GM23338 (cell line): ENCODE measurements at regions not wholly inside any gene's neighbourhood (a gene's known extent, or its start where the extent isn't known, plus 50 kb on each side); places are given as distances from the start of the nearest gene placed in this dataset.
"Not testable (repeated sequence)": the region's sequence is repeated elsewhere in the genome, so short reads cannot be mapped to it uniquely, and the experiment has no call there.

Experiments used
- ATAC-seq: fragments of 200-7000 bp; cut with Tn5 transposase; 3 replicates; pipeline ENCODE4 v1.9.1; 2020
- DNase-seq: peaks from one replicate; pipeline ENCODE4 v3.0.0-alpha.2; 2015; ENCODE audit warnings: low spot score
- H2AFZ ChIP-seq: fragments of 200-600 bp; sonication (generic); 2 replicates; pipeline ENCODE4 v1.8.0; 2016; ENCODE audit warnings: antibody characterized with exemption, mild to moderate bottlenecking, moderate library complexity
- H3F3A ChIP-seq: fragments of 200-600 bp; sonication (generic); replicated peaks from 2 replicates; pipeline ENCODE4 v1.8.0; 2017; ENCODE audit warnings: antibody characterized with exemption, mixed run types, low read depth
- H3K27ac ChIP-seq: fragments of 200-600 bp; sonication (generic); 2 replicates; pipeline ENCODE4 v1.6.1; 2016; ENCODE audit warnings: low read depth
- H3K27me3 ChIP-seq: fragments of 200-600 bp; sonication (generic); 2 replicates; pipeline ENCODE4 v1.8.0; 2016; ENCODE audit warnings: mild to moderate bottlenecking, mixed run types, moderate library complexity; ENCODE audit not compliant: insufficient read depth
- H3K36me3 ChIP-seq: fragments of 200-600 bp; sonication (generic); 2 replicates; pipeline ENCODE4 v1.8.0; 2016; ENCODE audit warnings: mild to moderate bottlenecking; ENCODE audit not compliant: insufficient read depth
- H3K4me1 ChIP-seq: fragments of 200-600 bp; sonication (generic); 2 replicates; pipeline ENCODE4 v1.8.0; 2016; ENCODE audit warnings: mild to moderate bottlenecking, moderate library complexity; ENCODE audit not compliant: insufficient read depth
- H3K4me2 ChIP-seq: fragments of 200-600 bp; sonication (generic); 2 replicates; pipeline ENCODE4 v1.7.1; 2017; ENCODE audit warnings: mixed run types
- H3K4me3 ChIP-seq: fragments of 200-600 bp; sonication (generic); 2 replicates; pipeline ENCODE4 v1.6.1; 2016; ENCODE audit warnings: mixed run types
- H3K79me2 ChIP-seq: fragments of 200-600 bp; sonication (generic); replicated peaks from 2 replicates; pipeline ENCODE4 v1.8.0; 2017; ENCODE audit warnings: mild to moderate bottlenecking; ENCODE audit not compliant: insufficient read depth
- H3K9me2 ChIP-seq: fragments of 200-600 bp; sonication (generic); 2 replicates; pipeline ENCODE4 v1.8.0; 2017; ENCODE audit not compliant: insufficient read depth
- H4K20me1 ChIP-seq: fragments of 200-600 bp; sonication (generic); replicated peaks from 2 replicates; pipeline ENCODE4 v1.8.0; 2017; ENCODE audit warnings: mild to moderate bottlenecking; ENCODE audit not compliant: insufficient read depth
- H3K27ac Mint-ChIP-seq: 2 replicates; pipeline ENCODE4 v1.8.0; 2020; ENCODE audit warnings: inconsistent platforms, mild to moderate bottlenecking, moderate library complexity, mixed read lengths
- H3K27me3 Mint-ChIP-seq: 3 replicates; pipeline ENCODE4 v1.8.0; 2022; ENCODE audit warnings: low read depth, mild to moderate bottlenecking, moderate library complexity, mixed read lengths, inconsistent platforms; ENCODE audit not compliant: insufficient read depth, poor library complexity
- H3K36me3 Mint-ChIP-seq: 3 replicates; pipeline ENCODE4 v1.8.0; 2021; ENCODE audit warnings: low read depth, mild to moderate bottlenecking, inconsistent platforms, moderate library complexity, mixed read lengths
- H3K4me1 Mint-ChIP-seq: 3 replicates; pipeline ENCODE4 v1.8.0; 2020; ENCODE audit warnings: mild to moderate bottlenecking, inconsistent platforms, mixed read lengths
- H3K4me3 Mint-ChIP-seq: 3 replicates; pipeline ENCODE4 v1.8.0; 2021; ENCODE audit warnings: moderate library complexity, mild to moderate bottlenecking, inconsistent platforms, mixed read lengths
- H3K9me3 Mint-ChIP-seq: 3 replicates; pipeline ENCODE4 v1.8.0; 2020; ENCODE audit warnings: moderate library complexity, mild to moderate bottlenecking, inconsistent platforms, mixed read lengths
- CREB1 ChIP-seq: fragments of 250-450 bp; sonication (Bioruptor Pico); IDR thresholded peaks from 2 replicates; pipeline ENCODE4 v1.5.0; 2020; ENCODE audit warnings: low read depth, mild to moderate bottlenecking, moderate library complexity
- EZH2 ChIP-seq: fragments of 200-600 bp; sonication (generic); IDR thresholded peaks from one replicate; pipeline ENCODE4 v1.8.0; 2017; ENCODE audit warnings: antibody characterized with exemption, mild to moderate bottlenecking, low read depth; ENCODE audit not compliant: unreplicated experiment
- EZH2phosphoT487 ChIP-seq: fragments of 200-600 bp; sonication (generic); IDR thresholded peaks from one replicate; pipeline ENCODE4 v1.8.1; 2018; ENCODE audit warnings: antibody characterized with exemption; ENCODE audit not compliant: unreplicated experiment
- JUNB ChIP-seq: IDR thresholded peaks from one replicate; pipeline ENCODE4 v1.6.1; 2016; ENCODE audit warnings: antibody characterized with exemption; ENCODE audit not compliant: unreplicated experiment
- STAT1 ChIP-seq: IDR thresholded peaks from one replicate; pipeline ENCODE4 v1.6.1; 2016; ENCODE audit warnings: antibody characterized with exemption; ENCODE audit not compliant: unreplicated experiment
- ZNF331 ChIP-seq: fragments of 250-450 bp; sonication (Bioruptor Pico); IDR thresholded peaks from 2 replicates; pipeline ENCODE4 v1.5.0; 2020; ENCODE audit warnings: low read depth, mild to moderate bottlenecking, moderate library complexity
- TF ChIP-seq, protein P1 (sequence below), 2 experiments: fragments of 200-600 bp in 1 of 2; sonication (generic) in 1 of 2; conservative IDR thresholded peaks; 2 replicates each; pipeline versions ENCODE4 v1.5.1 to v1.6.1; 2016 to 2017; ENCODE audit warnings: antibody characterized with exemption in 2 of 2, low read depth in 2 of 2, mild to moderate bottlenecking in 2 of 2, moderate library complexity in 1 of 2
- TF ChIP-seq, protein P2 (sequence below): IDR thresholded peaks from 2 replicates; pipeline ENCODE4 v1.6.1; 2016; ENCODE audit warnings: antibody characterized with exemption
- TF ChIP-seq, protein P3 (sequence below): fragments of 250-450 bp; sonication (Bioruptor Pico); IDR thresholded peaks from 2 replicates; pipeline ENCODE4 v1.5.0; 2020; ENCODE audit warnings: mild to moderate bottlenecking, moderate library complexity

DNA sequence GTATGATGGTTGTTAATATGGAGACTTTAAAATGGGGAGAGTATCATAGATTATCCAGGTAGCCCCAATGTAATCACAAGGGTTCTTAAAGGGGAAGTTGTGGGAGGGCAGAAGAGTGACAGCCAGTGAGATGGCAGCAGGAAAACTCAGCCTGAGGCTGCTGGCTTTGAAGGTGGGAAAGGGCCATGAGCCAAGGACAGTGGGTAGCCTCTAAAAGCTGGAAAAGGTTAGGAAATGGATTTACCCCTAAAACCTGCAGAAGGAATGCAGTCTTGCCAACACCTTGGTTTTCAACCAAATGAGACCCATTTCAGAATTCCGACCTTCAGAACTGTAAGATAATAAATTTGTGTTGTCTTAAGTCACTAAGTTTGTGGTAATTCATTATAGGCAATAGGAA, 68.8 kb upstream of the BLTP1 start (continued):
- TF ChIP-seq, protein P1, sequence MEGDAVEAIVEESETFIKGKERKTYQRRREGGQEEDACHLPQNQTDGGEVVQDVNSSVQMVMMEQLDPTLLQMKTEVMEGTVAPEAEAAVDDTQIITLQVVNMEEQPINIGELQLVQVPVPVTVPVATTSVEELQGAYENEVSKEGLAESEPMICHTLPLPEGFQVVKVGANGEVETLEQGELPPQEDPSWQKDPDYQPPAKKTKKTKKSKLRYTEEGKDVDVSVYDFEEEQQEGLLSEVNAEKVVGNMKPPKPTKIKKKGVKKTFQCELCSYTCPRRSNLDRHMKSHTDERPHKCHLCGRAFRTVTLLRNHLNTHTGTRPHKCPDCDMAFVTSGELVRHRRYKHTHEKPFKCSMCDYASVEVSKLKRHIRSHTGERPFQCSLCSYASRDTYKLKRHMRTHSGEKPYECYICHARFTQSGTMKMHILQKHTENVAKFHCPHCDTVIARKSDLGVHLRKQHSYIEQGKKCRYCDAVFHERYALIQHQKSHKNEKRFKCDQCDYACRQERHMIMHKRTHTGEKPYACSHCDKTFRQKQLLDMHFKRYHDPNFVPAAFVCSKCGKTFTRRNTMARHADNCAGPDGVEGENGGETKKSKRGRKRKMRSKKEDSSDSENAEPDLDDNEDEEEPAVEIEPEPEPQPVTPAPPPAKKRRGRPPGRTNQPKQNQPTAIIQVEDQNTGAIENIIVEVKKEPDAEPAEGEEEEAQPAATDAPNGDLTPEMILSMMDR (conservative IDR thresholded peaks at IDR 0.05; ENCODE audit: low read depth in 2 of 2), result no peak
- TF ChIP-seq, protein P2, sequence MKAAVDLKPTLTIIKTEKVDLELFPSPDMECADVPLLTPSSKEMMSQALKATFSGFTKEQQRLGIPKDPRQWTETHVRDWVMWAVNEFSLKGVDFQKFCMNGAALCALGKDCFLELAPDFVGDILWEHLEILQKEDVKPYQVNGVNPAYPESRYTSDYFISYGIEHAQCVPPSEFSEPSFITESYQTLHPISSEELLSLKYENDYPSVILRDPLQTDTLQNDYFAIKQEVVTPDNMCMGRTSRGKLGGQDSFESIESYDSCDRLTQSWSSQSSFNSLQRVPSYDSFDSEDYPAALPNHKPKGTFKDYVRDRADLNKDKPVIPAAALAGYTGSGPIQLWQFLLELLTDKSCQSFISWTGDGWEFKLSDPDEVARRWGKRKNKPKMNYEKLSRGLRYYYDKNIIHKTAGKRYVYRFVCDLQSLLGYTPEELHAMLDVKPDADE, result no peak

DNA sequence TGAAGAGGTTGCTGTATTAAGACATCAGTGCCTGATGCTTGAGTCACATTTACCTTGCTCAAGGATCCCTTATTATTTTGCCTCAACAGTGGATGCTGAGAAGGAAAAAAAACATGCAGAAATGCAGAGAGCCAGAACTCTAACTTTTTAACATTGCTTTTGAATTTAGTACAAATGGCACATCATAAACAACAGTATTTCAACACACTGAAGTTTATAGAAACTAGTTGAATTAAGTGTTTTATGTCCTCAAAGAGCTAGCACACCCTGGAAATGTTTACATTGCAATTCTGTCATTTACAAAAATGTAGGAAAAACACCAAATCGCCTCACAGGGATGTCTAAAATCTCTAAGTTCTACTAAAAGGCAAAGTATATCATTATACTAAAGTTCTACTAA, 69.5 kb upstream of the BLTP1 start:
- no peak overlapping the region for H3K4me3 ChIP-seq
- Mint-ChIP-seq H3K27me3 (peaks cover 1% of the 10 kb centered on the region), H3K27ac (no peak overlapping the region), H3K4me3 (no peak overlapping the region), H3K9me3 (no peaks in the 10 kb centered on the region), H3K36me3 (no peaks in the 10 kb centered on the region), H3K4me1 (peaks cover 13% of the 10 kb centered on the region; the same call in 2 of the 3 replicates)
- H4K20me1 ChIP-seq, result no peaks in the 10 kb centered on the region
- H3K79me2 ChIP-seq, result no peaks in the 10 kb centered on the region
- H3F3A ChIP-seq, result no peaks in the 10 kb centered on the region
- TF ChIP-seq ZNF331, result no peak
- TF ChIP-seq, protein P1 (conservative IDR thresholded peaks at IDR 0.05; ENCODE audit: low read depth in 2 of 2), result no peak
- TF ChIP-seq EZH2phosphoT487, result no peak
- TF ChIP-seq, protein P3, sequence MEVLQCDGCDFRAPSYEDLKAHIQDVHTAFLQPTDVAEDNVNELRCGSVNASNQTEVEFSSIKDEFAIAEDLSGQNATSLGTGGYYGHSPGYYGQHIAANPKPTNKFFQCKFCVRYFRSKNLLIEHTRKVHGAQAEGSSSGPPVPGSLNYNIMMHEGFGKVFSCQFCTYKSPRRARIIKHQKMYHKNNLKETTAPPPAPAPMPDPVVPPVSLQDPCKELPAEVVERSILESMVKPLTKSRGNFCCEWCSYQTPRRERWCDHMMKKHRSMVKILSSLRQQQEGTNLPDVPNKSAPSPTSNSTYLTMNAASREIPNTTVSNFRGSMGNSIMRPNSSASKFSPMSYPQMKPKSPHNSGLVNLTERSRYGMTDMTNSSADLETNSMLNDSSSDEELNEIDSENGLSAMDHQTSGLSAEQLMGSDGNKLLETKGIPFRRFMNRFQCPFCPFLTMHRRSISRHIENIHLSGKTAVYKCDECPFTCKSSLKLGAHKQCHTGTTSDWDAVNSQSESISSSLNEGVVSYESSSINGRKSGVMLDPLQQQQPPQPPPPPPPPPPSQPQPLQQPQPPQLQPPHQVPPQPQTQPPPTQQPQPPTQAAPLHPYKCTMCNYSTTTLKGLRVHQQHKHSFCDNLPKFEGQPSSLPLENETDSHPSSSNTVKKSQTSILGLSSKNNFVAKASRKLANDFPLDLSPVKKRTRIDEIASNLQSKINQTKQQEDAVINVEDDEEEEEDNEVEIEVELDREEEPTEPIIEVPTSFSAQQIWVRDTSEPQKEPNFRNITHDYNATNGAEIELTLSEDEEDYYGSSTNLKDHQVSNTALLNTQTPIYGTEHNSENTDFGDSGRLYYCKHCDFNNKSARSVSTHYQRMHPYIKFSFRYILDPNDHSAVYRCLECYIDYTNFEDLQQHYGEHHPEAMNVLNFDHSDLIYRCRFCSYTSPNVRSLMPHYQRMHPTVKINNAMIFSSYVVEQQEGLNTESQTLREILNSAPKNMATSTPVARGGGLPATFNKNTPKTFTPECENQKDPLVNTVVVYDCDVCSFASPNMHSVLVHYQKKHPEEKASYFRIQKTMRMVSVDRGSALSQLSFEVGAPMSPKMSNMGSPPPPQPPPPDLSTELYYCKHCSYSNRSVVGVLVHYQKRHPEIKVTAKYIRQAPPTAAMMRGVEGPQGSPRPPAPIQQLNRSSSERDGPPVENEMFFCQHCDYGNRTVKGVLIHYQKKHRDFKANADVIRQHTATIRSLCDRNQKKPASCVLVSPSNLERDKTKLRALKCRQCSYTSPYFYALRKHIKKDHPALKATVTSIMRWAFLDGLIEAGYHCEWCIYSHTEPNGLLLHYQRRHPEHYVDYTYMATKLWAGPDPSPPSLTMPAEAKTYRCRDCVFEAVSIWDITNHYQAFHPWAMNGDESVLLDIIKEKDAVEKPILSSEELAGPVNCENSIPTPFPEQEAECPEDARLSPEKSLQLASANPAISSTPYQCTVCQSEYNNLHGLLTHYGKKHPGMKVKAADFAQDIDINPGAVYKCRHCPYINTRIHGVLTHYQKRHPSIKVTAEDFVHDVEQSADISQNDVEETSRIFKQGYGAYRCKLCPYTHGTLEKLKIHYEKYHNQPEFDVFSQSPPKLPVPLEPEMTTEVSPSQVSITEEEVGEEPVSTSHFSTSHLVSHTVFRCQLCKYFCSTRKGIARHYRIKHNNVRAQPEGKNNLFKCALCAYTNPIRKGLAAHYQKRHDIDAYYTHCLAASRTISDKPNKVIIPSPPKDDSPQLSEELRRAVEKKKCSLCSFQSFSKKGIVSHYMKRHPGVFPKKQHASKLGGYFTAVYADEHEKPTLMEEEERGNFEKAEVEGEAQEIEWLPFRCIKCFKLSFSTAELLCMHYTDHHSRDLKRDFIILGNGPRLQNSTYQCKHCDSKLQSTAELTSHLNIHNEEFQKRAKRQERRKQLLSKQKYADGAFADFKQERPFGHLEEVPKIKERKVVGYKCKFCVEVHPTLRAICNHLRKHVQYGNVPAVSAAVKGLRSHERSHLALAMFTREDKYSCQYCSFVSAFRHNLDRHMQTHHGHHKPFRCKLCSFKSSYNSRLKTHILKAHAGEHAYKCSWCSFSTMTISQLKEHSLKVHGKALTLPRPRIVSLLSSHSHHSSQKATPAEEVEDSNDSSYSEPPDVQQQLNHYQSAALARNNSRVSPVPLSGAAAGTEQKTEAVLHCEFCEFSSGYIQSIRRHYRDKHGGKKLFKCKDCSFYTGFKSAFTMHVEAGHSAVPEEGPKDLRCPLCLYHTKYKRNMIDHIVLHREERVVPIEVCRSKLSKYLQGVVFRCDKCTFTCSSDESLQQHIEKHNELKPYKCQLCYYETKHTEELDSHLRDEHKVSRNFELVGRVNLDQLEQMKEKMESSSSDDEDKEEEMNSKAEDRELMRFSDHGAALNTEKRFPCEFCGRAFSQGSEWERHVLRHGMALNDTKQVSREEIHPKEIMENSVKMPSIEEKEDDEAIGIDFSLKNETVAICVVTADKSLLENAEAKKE (CRISPR knock-in tag), result no peak
- TF ChIP-seq EZH2, result no peak
- TF ChIP-seq CREB1 (CRISPR knock-in tag), result no peak
- TF ChIP-seq JUNB, result no peak
- no peak for TF ChIP-seq STAT1
- H3K4me2 ChIP-seq, result no peak overlapping the region
- no peaks in the 10 kb centered on the region for H3K4me1 ChIP-seq
- no peak for ATAC-seq
- H3K36me3 ChIP-seq, result no peaks in the 10 kb centered on the region
- H2AFZ ChIP-seq, result no peak overlapping the region
- DNase-seq, result no peak
- no peak overlapping the region for H3K27ac ChIP-seq
- H3K9me2 ChIP-seq, result no peaks in the 10 kb centered on the region
- no peaks in the 10 kb centered on the region for H3K27me3 ChIP-seq

DNA sequence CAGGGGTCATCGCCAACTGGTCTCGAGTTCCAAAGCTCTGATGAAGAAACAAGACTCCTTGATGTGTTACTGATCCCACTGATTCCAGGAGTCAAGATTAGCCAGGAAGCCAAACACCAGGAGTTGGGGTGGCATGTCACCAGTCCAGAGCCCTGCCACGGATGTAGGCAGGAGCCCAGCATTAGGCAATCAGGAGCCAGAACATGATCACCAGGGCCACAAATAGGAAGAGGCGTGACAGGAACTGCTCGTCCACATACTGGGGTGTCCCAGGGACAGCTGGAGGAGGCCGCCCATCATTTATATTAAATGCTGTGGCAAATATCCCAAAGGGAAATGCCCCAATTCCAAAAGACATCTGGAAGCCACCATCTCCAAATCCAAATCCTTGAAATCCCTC, 74.5 kb upstream of the BLTP1 start:
- H2AFZ ChIP-seq, H3K9me3 Mint-ChIP-seq, H3K36me3 Mint-ChIP-seq, ATAC-seq, H3K4me3 ChIP-seq, H3K4me3 Mint-ChIP-seq, H3K79me2 ChIP-seq, H3K4me2 ChIP-seq, H3K27me3 ChIP-seq, H3K4me1 Mint-ChIP-seq, H3K4me1 ChIP-seq, H3K9me2 ChIP-seq, H3K27me3 Mint-ChIP-seq, H3K27ac Mint-ChIP-seq, H4K20me1 ChIP-seq, H3K36me3 ChIP-seq, H3K27ac ChIP-seq, H3F3A ChIP-seq, DNase-seq: not testable (repeated sequence)
